Suprapubic skin (tissue), 4 donors: ENCODE measurements at regions not wholly inside any gene's neighbourhood (a gene's known extent, or its start where the extent isn't known, plus 50 kb on each side); places are given as distances from the start of the nearest gene placed in this dataset.

Source experiments
- DNase-seq, 2 donors: peaks; one replicate each; pipeline ENCODE4 v3.0.0-alpha.2; 2019; ENCODE audit warnings: low spot score in 2 of 2
- H3K27ac ChIP-seq: fragments of 200-600 bp; sonication (generic); one replicate; pipeline ENCODE4 v1.5.1; 2019
- H3K27me3 ChIP-seq: fragments of 200-600 bp; sonication (generic); one replicate; pipeline ENCODE4 v1.5.1; 2019
- H3K36me3 ChIP-seq: fragments of 200-600 bp; sonication (generic); one replicate; pipeline ENCODE4 v1.5.1; 2019
- H3K4me1 ChIP-seq: fragments of 200-600 bp; sonication (generic); one replicate; pipeline ENCODE4 v1.5.1; 2019
- H3K4me3 ChIP-seq: fragments of 200-600 bp; sonication (generic); one replicate; pipeline ENCODE4 v1.5.1; 2019; ENCODE audit warnings: mild to moderate bottlenecking
- H3K9me3 ChIP-seq: fragments of 200-600 bp; sonication (generic); one replicate; pipeline ENCODE4 v1.5.1; 2019
- EP300 ChIP-seq: sonication (generic); formaldehyde crosslinking; IDR thresholded peaks from one replicate; pipeline ENCODE4 v1.6.1; 2017; ENCODE audit warnings: antibody characterized with exemption
- POLR2A ChIP-seq, 2 donors: fragments of 450-650 bp; IDR thresholded peaks; one replicate each; pipeline ENCODE4 v1.6.1; 2017; ENCODE audit warnings: antibody characterized with exemption in 2 of 2, mild to moderate bottlenecking in 2 of 2, moderate library complexity in 2 of 2
- POLR2AphosphoS5 ChIP-seq, 3 donors: sonication (generic); formaldehyde crosslinking; IDR thresholded peaks; one replicate each; pipeline ENCODE4 v1.6.1; 2017; ENCODE audit warnings: antibody characterized with exemption in 3 of 3
- WGBS: methylation state at CpG from one replicate; pipeline ENCODE4 v1.1.5; 2018; 5-methylcytosine and 5-hydroxymethylcytosine counted together
- TF ChIP-seq, protein P1 (sequence below), 2 donors: fragments of 200-600 bp in 1 of 2; fragments of 450-650 bp in 1 of 2; sonication (generic) in 1 of 2; IDR thresholded peaks; one replicate each; pipeline ENCODE4 v1.5.1; 2016 to 2019; ENCODE audit warnings: antibody characterized with exemption in 2 of 2, mild to moderate bottlenecking in 1 of 2, moderate library complexity in 1 of 2

DNA sequence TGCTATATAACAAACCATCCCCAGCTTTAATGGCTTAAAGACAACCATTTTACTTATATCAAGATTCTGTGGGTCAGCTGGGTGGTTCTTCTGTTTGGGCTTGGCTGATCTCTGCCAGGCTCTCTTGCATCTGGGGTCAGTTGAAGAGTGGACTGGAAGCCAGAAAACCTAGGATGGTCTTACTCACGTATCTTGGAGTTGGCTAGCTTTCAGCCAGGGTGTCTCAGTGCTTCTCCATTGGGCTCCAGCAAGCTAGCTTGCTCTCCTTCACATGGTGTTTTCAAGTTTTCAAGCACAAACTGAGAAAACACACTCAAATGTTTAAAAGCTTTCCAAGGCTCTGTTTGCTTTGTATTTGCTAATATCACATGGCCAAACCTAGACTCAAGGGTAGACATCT is 146.8 kb downstream of the PIK3R1 start:
- H3K36me3 ChIP-seq = no peaks in the 10 kb centered on the region
- TF ChIP-seq EP300 (no peak), POLR2A (IDR thresholded peaks at IDR 0.05) (no peak), POLR2AphosphoS5 (IDR thresholded peaks at IDR 0.05) (no peak)
- TF ChIP-seq, protein P1, sequence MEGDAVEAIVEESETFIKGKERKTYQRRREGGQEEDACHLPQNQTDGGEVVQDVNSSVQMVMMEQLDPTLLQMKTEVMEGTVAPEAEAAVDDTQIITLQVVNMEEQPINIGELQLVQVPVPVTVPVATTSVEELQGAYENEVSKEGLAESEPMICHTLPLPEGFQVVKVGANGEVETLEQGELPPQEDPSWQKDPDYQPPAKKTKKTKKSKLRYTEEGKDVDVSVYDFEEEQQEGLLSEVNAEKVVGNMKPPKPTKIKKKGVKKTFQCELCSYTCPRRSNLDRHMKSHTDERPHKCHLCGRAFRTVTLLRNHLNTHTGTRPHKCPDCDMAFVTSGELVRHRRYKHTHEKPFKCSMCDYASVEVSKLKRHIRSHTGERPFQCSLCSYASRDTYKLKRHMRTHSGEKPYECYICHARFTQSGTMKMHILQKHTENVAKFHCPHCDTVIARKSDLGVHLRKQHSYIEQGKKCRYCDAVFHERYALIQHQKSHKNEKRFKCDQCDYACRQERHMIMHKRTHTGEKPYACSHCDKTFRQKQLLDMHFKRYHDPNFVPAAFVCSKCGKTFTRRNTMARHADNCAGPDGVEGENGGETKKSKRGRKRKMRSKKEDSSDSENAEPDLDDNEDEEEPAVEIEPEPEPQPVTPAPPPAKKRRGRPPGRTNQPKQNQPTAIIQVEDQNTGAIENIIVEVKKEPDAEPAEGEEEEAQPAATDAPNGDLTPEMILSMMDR (IDR thresholded peaks at IDR 0.05) = no peak
- WGBS = 95% methylated on average over 1 of the region's 1 CpG
- H3K9me3 ChIP-seq = peaks cover 6% of the 10 kb centered on the region
- no peak for DNase-seq
- no peak overlapping the region for H3K4me3 ChIP-seq
- H3K27me3 ChIP-seq = no peaks in the 10 kb centered on the region
- no peak overlapping the region for H3K27ac ChIP-seq
- H3K4me1 ChIP-seq = no peaks in the 10 kb centered on the region

GRCh38 chr5:68365889-68366288 is 150.3 kb downstream of the PIK3R1 start:
- no peak for TF ChIP-seq POLR2AphosphoS5 (IDR thresholded peaks at IDR 0.05)
- no peak for TF ChIP-seq EP300
- TF ChIP-seq, protein P1 (IDR thresholded peaks at IDR 0.05) = no peak
- no peak for TF ChIP-seq POLR2A (IDR thresholded peaks at IDR 0.05)
- WGBS = 100% methylated on average over 1 of the region's 1 CpG
- H3K9me3 ChIP-seq = peaks cover 6% of the 10 kb centered on the region
- H3K4me3 ChIP-seq = no peak overlapping the region
- H3K27ac ChIP-seq = no peak overlapping the region
- no peaks in the 10 kb centered on the region for H3K36me3 ChIP-seq
- DNase-seq = no peak
- no peaks in the 10 kb centered on the region for H3K4me1 ChIP-seq
- no peaks in the 10 kb centered on the region for H3K27me3 ChIP-seq

DNA sequence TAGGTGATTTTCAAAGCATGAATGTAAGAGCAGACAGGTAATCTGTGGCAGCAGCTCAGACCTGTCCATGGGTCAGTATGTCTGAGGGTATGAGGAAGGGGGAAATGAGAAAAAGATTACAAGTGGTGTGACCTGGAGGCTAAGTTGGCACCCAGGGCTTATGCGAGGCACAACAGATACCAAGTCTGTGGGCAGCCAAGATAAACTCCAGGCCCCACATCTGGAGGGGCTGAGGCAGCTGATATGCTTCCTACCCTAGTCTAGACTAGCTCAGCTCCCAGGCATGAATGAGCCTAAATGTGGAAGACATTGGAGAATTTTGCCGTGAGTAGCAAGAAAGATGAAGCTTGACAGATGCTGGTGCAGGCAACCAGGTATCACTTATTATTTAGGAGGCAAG is 151.7 kb downstream of the PIK3R1 start:
- Histone ChIP-seq H3K9me3 (peaks cover 6% of the 10 kb centered on the region), H3K36me3 (no peaks in the 10 kb centered on the region), H3K4me3 (no peak overlapping the region), H3K4me1 (no peaks in the 10 kb centered on the region), H3K27ac (no peak overlapping the region), H3K27me3 (no peaks in the 10 kb centered on the region)
- DNase-seq = no peak
- TF ChIP-seq, protein P1 (IDR thresholded peaks at IDR 0.05) = no peak
- TF ChIP-seq POLR2AphosphoS5 (IDR thresholded peaks at IDR 0.05) = no peak
- TF ChIP-seq POLR2A (IDR thresholded peaks at IDR 0.05) = no peak
- TF ChIP-seq EP300 = no peak
- 97% methylated on average over 2 of the region's 2 CpGs for WGBS

DNA sequence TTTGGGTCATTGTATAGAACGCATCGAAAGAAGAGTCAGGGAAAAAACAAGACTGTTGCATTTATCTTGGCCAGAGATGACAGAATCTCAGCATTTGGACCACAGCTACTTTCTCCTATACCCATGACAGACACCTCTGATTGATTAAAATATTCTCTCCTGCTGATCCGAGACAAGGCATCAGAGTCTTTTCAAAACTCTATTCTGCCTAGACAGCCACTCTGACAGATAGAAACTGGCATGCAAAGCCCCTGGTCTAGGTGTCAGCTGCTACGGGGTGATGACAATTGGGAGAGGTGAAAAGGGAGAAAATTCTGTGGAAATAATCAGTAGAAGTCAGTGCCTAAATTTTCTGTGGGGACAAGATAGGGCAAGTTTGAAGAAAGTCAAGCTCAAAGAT is 152.2 kb downstream of the PIK3R1 start:
- Histone ChIP-seq H3K9me3 (peaks cover 6% of the 10 kb centered on the region), H3K27me3 (no peaks in the 10 kb centered on the region), H3K27ac (no peak overlapping the region), H3K4me1 (no peaks in the 10 kb centered on the region), H3K36me3 (no peaks in the 10 kb centered on the region), H3K4me3 (no peak overlapping the region)
- no peak for TF ChIP-seq EP300
- no peak for TF ChIP-seq POLR2AphosphoS5 (IDR thresholded peaks at IDR 0.05)
- 87% methylated on average over 4 of the region's 4 CpGs for WGBS
- DNase-seq = no peak

GRCh38 chr5:68368311-68369022 is 152.9 kb downstream of the PIK3R1 start:
- 81% methylated on average over 5 of the region's 5 CpGs for WGBS

More at GRCh38 chr5:68368311-68369022, 152.9 kb downstream of the PIK3R1 start:
- TF ChIP-seq, protein P1 (IDR thresholded peaks at IDR 0.05) = no peak
- TF ChIP-seq POLR2A (IDR thresholded peaks at IDR 0.05) (no peak), POLR2AphosphoS5 (IDR thresholded peaks at IDR 0.05) (no peak), EP300 (no peak)
- no peaks in the 10 kb centered on the region for H3K36me3 ChIP-seq
- no peak overlapping the region for H3K27ac ChIP-seq
- no peaks in the 10 kb centered on the region for H3K9me3 ChIP-seq
- no peak overlapping the region for H3K4me3 ChIP-seq
- H3K27me3 ChIP-seq = no peaks in the 10 kb centered on the region
- H3K4me1 ChIP-seq = no peaks in the 10 kb centered on the region
- no peak for DNase-seq
